ENCODE measurements at regions not wholly inside any gene's neighbourhood (a gene's known extent, or its start where the extent isn't known, plus 50 kb on each side); places are given as distances from the start of the nearest gene placed in this dataset.

GRCh38 chr10:7026818-7027217 lies 384.0 kb downstream of the SFMBT2 start:
- Mint-ChIP-seq H3K36me3 (no peaks in the 10 kb centered on the region), H3K9me3 (no peaks in the 10 kb centered on the region), H3K4me1 (ENCODE audit: unreplicated experiment) (no peaks in the 10 kb centered on the region), H3K4me3 (no peak overlapping the region), H3K27me3 (peaks cover 23% of the 10 kb centered on the region), H3K27ac (no peak overlapping the region)
- TF ChIP-seq CTCF (conservative IDR thresholded peaks at IDR 0.05) = no peak
- DNase-seq (ENCODE audit: extremely low spot score, unreplicated experiment) = no peak

GRCh38 chr10:7025296-7025695 lies 385.5 kb downstream of the SFMBT2 start:
- H3K4me3 Mint-ChIP-seq = no peak overlapping the region
- no peaks in the 10 kb centered on the region for H3K4me1 Mint-ChIP-seq (ENCODE audit: unreplicated experiment)
- TF ChIP-seq CTCF (conservative IDR thresholded peaks at IDR 0.05) = no peak
- DNase-seq (ENCODE audit: extremely low spot score, unreplicated experiment) = no peak
- no peak overlapping the region for H3K27ac Mint-ChIP-seq
- H3K36me3 Mint-ChIP-seq = no peaks in the 10 kb centered on the region
- H3K9me3 Mint-ChIP-seq = no peaks in the 10 kb centered on the region
- peaks cover 23% of the 10 kb centered on the region for H3K27me3 Mint-ChIP-seq

GRCh38 chr10:7015457-7015856 lies 395.4 kb downstream of the SFMBT2 start:
- Mint-ChIP-seq H3K4me1 (ENCODE audit: unreplicated experiment) (no peaks in the 10 kb centered on the region), H3K27me3 (peaks cover 19% of the 10 kb centered on the region), H3K27ac (no peak overlapping the region), H3K4me3 (no peak overlapping the region), H3K36me3 (no peaks in the 10 kb centered on the region), H3K9me3 (peaks cover 6% of the 10 kb centered on the region)
- TF ChIP-seq CTCF (conservative IDR thresholded peaks at IDR 0.05) = no peak
- no peak for DNase-seq (ENCODE audit: extremely low spot score, unreplicated experiment)

GRCh38 chr10:7014721-7015120 lies 396.1 kb downstream of the SFMBT2 start:
- TF ChIP-seq CTCF (conservative IDR thresholded peaks at IDR 0.05) = no peak
- Mint-ChIP-seq H3K9me3 (peaks cover 5% of the 10 kb centered on the region), H3K27me3 (peaks cover 19% of the 10 kb centered on the region), H3K27ac (no peak overlapping the region), H3K36me3 (no peaks in the 10 kb centered on the region), H3K4me3 (no peak overlapping the region), H3K4me1 (ENCODE audit: unreplicated experiment) (no peaks in the 10 kb centered on the region)
- DNase-seq (ENCODE audit: extremely low spot score, unreplicated experiment) = no peak

GRCh38 chr10:7011994-7012393 lies 398.8 kb downstream of the SFMBT2 start:
- no peaks in the 10 kb centered on the region for H3K9me3 Mint-ChIP-seq
- no peak overlapping the region for H3K27ac Mint-ChIP-seq
- no peak for DNase-seq (ENCODE audit: extremely low spot score, unreplicated experiment)
- H3K36me3 Mint-ChIP-seq = no peaks in the 10 kb centered on the region
- no peaks in the 10 kb centered on the region for H3K4me1 Mint-ChIP-seq (ENCODE audit: unreplicated experiment)
- no peak for TF ChIP-seq CTCF (conservative IDR thresholded peaks at IDR 0.05)
- no peak overlapping the region for H3K4me3 Mint-ChIP-seq
- peaks cover 12% of the 10 kb centered on the region for H3K27me3 Mint-ChIP-seq

- H3K27ac Mint-ChIP-seq = no peak overlapping the region
- no peaks in the 10 kb centered on the region for H3K9me3 Mint-ChIP-seq
- no peak overlapping the region for H3K4me3 Mint-ChIP-seq
- no peaks in the 10 kb centered on the region for H3K36me3 Mint-ChIP-seq
- peaks cover 14% of the 10 kb centered on the region for H3K27me3 Mint-ChIP-seq
- no peak for DNase-seq (ENCODE audit: extremely low spot score, unreplicated experiment)
- no peak for TF ChIP-seq CTCF (conservative IDR thresholded peaks at IDR 0.05)
- no peaks in the 10 kb centered on the region for H3K4me1 Mint-ChIP-seq (ENCODE audit: unreplicated experiment)
These were observed 402.2 kb downstream of the SFMBT2 start for GRCh38 chr10:7008645-7009044.

Measured in type B pancreatic cell (in vitro differentiated cells).